GM18867 (cell line): ENCODE measurements at regions not wholly inside any gene's neighbourhood (a gene's known extent, or its start where the extent isn't known, plus 50 kb on each side); places are given as distances from the start of the nearest gene placed in this dataset.

ENCODE experiments used
- ATAC-seq: cut with Tn5 transposase; IDR thresholded peaks from one replicate; pipeline ENCODE4 v1.9.1; 2021; ENCODE audit warnings: mild to moderate bottlenecking, moderate library complexity; ENCODE audit not compliant: unreplicated experiment

DNA sequence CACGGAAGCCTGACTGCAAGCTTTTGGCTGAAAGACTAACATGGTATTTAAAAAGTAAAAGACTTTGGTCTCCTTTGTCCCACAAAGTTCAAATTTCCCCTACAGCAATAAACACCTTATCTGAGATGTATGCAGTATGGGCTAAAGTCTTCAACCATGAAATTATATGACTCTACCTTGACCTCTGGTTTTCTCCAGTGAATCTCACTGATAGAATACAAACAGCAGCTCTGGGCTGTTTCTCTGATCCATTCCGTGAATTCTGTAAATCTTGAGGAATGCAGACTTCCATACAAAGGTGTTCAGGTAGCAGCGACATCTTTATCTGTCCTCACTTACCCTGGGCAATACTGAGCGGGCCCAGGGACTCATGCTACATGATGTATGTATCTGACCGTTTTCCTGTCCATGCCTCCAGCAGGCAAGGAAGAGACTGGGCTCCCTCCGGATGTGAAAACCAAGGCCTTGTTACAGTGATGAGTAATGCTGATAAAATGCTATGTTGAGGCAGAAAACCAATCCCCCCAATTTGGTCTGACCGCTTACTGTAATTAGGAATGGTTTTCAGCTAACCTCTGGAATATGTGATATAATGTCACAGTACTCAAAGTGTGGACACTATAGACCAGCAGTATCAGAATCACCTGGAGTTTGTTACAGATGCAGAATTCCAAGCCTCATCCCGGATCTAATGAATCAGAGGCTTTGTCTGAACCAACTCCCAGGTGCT, 589.8 kb downstream of the HS3ST4 start:
- no peak for ATAC-seq

DNA sequence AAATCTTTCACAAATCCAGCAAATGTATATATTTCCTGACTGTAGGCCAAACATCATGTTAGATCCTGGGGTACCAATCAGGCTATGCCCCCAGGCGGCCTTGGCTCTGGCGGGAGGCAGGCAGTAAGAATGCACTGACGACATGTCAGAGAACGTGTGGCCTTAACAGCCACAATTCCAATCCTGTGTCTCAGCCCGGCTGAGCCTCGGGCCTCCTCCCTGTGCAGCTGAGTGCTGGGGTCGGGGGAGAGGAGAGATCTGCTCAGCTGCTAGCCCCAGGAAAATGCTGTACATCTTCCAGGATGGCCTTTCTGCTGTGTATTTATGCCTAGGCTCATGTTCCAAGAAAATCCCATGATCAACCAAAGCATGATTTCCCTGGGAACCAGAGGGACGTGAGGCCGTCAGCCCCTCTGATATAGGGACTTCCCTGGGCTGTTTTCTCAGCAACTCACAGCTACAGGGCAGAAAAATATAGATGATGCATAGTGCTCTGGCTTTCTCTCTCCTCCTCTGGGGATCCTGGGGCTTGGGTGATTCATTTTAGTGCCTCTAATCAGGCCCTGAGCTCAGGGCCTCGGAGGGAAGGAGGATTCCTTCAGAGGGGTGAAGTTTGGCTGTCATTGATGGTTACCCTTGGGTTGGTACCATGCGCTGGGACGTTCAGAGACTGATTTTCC, 604.0 kb downstream of the HS3ST4 start:
- ATAC-seq: no peak

DNA sequence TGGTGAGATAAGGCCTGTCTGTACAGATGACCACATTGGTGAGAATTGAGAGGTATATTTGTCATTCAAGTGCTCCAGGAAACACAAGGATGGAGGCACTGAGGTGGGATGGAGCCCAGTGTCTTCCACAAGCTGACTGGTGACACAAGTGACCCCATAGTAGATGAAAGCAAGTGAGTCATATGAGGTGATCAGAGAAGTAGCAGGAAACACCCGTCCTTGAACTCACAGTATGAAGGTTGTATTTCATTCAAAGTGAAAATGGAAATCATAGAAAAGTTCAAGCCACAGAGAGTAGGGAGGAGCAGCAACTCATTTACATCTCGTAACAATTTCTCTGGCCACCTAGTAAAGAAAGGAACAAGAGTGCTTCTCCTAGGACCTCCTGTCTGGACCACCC, 609.8 kb downstream of the HS3ST4 start:
- no peak for ATAC-seq

DNA sequence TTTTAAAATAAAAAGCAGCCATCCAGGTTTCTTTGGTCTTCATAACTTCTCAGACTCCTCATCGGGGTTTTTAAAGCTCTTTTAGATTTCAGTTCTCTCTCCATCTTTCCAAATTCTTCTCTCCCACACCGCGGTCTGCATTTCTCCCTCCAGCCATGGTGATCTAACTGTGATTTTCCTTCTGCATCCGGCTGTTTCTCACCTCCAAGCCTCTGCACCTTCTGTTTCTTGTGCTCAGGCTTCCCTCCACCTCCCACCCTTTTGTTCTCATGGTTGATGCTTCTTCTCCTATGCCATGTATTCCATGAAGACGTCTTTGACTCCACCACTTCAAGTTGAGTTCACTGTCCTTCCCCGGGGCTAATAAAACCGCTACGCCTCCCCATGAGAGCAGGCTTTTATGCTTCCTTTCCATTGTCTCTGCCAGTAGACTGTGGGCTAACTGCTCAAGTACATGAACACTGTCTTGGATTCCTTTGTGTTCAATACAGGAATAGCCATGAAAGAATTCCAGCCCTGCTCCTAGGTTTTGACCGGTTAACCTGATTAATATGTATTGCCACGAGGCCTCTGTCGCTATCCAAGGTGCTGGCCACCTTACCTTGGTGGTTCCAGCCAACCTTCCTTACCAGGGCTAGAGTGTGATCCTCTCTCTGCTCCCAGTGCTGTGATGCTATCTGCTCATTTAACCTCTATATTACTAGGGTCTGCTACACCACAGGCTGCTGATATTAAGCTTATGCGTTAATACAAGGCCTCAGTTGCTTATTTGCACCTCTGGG, 625.1 kb downstream of the HS3ST4 start:
- no peak for ATAC-seq

DNA sequence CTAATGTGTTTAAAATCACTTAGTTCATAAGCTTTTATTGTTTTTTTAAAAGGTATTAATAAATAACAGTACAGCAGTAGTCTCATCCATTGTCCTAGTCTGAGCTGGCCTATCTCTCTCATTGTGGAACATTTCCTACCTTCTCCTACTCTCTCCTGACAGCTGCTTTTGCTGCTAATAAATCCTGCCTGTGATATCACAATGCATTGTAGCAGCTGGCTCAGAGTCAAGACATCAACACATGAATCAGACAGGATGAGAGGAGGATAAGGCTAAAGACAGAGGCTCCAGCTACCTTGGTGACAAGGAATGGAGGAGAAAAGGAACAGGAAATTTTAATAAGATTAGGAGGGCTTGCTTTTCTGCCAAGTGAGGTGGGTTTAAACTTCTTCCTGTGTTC, 626.1 kb downstream of the HS3ST4 start:
- ATAC-seq: no peak

DNA sequence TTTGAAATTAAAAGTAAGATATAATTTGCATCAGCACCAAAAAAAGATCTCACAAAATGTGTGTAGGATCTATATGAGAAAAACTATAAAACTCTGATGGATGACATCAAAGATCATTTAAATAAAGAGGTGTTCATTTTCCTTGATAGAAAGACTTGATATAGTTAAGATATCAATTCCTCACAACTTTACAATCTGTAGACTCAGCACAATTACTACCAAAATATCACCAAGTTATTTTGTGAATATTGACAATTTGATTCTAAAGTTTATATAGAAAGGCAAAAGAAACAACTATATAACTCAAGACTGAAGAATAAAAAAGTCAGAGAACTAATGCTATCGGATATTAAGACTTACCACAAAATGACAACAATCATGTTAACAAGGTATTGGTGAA, 638.9 kb downstream of the HS3ST4 start:
- no peak for ATAC-seq

DNA sequence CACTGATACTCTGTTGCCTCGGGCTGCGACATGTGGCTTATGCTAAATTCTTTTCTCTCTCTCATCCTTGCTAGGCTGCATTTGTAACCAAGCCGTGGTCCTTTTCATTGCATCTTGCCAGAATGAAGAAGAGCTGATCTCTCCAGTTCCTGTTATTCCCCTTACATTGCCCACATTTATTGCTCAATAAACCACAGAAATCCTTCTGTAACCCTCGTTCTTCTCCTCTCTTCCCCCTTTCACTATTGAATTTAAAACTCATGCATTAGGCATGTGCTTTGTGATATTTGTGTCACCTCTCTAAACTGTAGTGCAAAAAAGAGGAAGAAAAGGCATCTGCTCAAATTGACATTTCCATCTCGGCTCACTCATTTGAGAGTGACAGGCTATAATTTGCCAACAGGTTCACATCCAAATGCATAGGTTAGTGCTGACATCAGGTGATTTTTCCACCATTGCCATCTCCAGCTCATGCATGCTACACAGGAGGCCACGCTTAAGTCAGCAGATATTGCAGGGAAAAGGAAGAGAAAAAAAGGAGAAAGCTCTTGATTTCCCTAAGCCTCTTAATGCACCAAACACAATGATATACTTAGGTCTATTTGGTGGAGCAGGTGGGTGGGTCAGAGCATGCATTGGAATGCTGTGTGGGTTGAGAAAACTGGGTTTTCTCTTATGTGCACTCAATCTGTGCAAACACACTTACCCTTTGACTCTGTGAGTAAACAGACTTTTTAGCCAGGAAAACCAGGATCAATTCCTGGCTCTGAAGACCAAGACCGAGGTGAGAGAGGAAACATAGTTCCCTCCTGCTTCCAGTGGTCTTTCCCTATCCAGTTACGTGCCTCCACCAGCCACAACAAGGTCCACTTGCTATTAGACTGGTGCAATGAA, 642.7 kb downstream of the HS3ST4 start:
- ATAC-seq: no peak

DNA sequence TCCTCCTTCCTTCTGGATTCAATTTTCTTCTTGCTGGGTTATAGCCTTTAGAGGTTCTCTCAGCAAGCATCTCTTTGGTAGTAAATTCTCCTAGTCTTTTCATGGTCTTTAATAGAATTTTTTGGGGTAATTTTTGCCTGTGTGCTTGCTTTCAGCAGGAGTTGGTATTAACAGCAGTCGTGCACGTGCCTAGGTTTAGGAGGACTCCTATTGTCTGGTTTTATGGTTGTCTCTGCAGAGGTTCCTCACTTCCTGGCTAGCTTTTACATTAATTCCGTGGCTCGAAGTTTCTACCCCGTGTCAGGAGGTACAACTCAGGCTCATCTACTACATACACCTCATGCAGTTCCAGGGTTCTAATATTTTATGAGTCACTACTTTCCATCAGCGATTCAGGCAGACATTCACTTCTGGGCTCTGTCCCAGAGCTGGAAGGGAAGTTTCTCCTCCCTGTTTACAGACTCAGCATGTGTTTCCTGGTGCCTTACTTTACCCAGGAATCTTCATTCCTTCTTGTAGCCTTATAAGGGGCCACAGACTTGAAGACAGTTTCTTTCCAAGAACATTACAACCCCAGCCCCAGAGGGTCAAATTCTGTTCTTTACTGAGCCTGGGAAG, 643.6 kb downstream of the HS3ST4 start:
- no peak for ATAC-seq

DNA sequence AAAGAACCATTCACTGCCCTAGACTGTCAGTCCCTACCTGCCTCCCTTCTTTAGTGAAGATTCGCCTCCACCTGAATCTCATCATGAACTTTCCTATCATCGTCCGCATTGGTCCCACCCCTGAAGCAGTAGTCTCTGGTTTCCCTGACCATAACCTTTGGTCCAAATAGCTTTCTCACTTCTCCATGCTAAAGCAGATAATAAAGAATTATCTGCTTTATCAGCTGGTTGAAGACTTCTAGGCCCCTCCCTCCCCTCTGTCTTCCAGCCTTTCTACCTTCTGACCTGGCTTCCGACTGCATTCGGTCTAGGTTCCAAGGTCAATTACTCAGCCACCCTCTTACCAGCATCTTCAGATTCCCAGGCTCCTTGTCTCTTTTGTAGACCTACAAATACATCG, 650.9 kb downstream of the HS3ST4 start:
- ATAC-seq: no peak

DNA sequence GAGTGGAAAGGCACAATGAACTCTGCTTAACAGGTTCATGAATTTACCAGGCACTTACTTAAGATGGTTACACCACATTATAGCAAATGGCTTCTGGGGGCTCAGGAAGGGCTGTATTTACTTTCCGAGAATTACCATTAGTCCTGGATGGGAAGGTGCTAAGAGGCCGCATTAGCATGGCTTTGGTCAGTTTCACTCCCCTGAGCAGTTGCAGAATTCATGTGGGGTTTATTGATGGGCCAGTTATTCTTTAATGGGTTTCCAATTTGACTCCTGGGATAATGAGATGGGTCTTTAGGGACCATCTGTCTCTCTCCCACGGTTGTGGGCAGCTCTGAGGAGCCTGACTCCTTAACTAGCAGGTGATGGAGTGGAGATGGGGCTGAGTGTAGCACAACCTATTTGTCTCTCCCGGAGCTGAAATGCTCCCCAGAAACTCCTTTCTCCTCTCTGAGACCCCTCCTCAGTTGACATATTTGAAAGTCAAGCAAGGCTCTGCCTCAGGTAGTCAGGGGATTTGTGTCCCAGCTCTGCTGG, 652.5 kb downstream of the HS3ST4 start:
- ATAC-seq: no peak

DNA sequence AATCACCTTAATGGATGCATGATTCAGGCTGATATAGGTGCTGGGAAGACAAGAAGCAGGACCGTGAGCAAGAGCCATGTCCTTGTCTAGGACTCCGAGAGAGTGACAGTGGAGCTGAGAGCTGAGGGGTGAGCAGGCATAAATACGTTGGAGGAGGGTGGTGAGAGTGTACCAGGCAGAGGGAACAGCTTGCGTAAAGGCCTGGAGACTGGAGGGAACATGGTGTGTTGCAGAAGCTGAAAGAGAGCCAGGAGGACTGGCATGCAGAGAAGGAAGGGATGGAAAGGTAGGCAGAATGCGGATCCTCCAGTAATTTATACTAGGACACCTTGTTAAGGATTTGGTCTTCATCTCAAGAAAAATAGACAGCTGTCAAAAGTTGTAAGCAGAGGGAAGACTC, 653.2 kb downstream of the HS3ST4 start:
- ATAC-seq: no peak

DNA sequence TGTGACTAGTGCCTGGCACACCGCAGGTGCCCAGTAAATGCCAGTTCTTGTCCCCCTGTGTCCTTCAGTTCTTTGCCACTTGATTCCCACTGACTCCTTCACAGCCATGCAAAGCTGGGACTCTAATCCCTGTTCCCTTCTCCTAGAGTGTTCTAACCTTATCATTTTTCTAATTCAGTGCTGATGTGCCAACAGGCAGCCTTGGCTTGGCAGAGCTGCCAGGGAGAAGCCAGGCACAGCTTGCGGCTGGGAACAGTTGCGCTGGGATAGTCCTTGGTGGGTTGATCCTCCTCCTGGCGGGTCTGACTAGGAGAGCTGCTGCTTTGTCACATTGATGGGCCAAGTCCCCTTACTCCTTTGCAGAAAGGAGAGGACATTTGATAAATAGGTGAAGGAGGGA, 654.2 kb downstream of the HS3ST4 start:
- ATAC-seq: no peak

DNA sequence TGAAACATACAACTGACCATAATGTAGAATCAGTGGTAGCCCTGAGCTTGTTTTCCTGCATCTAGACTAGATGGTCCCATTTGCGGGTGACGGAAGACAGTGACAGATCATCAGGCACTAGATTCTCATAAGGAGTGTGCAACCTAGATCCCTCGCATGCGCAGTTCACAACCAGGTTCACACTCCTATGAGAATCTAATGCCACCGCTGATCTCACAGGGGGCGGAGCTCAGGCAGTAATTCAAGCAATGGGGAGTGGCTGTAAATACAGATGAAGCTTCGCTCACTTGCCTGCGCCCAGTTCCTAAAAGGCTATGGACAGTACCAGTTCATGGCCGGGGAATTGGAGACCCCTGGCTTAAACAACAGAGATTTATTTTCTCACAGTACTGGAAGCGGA, 656.3 kb downstream of the HS3ST4 start:
- ATAC-seq: no peak

DNA sequence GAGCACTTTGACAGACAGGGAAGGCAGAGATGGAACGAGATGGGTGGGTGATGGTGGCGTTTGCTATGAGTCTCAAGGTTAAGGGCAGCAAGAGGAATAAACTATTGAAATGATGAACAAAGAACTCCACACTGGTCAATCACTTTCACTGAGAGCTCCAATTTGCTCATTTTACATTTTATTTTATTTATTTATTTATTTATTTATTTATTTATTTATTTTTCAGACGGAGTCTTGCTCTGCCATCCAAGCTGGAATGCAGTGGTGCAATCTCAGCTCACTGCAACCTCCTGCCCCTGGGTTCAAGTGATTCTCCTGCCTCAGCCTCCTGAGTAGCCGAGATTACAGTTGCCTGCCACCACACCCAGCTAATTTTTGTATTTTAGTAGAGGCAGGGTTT, 669.1 kb downstream of the HS3ST4 start:
- ATAC-seq: no peak

DNA sequence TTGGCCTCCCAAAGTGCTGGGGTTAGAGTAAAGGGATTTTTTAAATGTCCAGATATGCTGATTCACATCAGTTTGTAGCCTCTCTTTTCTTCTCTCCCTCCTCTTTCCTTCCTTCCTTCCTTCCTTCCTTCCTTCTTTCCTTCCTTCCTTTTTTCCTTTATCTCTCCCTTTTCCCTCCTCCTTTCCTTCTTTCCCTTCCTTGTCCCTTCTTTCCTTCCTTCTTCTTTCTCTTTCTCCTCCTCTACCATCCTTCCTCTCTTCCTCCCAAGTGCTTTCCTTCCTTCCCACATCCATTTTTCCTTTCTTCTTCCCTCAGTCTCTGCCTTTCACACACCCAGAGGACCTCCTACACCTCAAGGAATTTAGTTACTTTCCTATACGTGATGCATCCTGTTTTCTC, 671.8 kb downstream of the HS3ST4 start:
- no peak for ATAC-seq

DNA sequence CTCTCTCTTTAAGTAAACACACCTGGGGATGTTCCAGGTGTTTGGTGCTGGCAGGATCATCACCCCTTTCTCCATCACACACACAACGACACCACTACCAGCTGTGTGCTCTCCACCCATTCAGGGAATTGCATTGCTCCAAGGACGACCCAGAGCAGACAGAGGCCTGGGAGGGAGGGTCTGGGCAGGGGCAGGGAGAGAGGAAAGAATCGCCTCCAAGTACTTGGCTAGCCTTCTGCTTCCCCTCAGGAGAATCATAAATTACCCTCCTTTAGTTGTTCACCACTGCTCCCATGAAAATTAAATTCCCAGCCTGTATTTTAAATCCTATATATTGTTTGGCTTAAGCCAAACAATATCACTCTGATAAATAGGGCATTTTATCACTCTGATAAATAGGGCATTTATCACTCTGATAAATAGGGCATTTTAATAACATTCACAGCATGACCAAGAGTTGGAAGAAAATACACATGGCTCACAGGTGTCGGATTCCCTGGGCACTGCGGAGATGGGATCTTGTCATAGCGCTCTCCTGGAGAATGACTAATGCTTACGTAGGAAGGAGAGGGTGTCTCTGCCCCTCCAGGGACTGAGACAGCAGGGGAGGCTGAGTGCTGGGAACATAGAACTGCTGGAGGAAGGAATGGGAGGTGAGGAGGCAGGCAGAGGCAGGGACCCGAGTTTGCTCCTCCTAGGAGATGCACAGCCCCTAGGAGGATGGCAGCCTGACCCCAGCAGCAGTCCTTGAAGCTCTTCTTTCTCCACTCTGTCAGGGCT, 673.6 kb downstream of the HS3ST4 start:
- ATAC-seq: no peak

DNA sequence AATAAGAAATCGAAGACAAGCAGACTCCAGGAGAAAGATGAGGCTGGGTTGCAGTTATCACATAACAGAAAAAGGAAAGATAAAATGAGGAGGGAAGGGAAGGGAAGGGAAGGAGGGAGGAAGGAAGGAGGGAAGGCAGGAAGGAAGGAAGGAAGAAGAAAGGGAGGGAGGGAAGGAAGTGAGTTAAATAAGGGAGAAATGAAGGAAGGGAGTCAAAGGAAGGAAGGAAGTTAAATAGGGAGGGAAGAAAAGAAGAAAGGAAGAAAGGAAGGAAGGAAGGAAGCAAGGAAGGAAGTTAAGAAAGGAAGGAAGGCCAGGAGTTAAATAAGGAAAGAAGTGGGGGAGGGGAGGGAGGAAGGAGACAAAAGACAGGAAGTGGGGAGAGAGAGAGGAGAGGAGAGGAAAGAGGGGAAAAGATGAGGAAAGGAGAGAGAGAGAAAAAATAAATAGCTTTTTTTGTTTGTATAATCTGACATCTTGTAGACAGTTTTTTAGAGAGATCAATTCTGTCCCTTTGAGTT, 679.6 kb downstream of the HS3ST4 start:
- ATAC-seq: no peak

DNA sequence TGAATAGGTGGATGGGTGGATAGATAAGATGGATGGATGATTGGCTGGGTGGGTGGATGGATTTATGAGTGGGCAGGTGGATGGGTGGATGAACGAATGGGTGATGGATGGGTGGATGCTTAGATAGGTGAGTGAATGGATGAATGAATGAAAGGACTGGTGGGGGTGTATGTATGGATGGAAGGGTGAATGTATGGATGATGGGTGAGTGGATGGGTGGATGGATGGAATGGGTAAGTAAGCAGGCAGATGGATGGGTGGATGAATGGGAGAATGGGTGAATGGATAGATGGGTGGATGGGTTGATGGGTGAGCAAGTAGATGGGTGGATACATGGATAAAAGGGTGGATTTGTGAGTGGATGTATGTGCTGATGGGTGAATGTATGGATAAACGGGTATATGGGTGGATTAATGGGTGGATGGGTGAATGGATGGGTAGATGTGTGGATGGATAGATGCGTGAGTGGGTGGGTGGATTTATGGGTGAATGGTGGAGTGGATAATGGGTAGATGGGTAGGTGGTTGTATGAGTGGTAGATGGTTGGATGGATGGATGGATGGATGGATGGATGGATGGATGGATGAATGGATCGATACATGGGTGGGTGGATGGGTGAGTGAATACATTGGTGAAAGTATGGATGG, 682.6 kb downstream of the HS3ST4 start:
- no peak for ATAC-seq

DNA sequence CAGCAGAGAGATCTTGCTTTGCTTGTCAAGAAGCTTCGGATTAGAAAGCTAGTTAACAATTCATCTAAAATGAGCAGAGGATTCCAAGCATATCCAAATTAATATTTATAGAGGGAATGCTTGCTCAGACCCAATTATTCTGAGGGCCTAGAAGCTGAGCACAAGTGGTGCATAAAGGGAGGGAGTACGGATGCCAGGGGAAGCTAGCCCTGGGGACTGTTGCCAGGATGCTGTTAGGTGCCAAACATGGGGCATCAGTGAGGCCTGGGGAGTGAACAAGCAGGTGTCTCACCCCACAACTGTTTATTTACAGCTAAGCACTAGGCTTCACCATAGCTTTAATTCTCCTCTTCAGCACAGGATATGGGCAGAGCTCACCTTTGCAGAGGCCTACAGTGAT, 684.1 kb upstream of the C16orf82 start:
- ATAC-seq: no peak
